HepG2 (cell line): ENCODE measurements at regions not wholly inside any gene's neighbourhood (a gene's known extent, or its start where the extent isn't known, plus 50 kb on each side); places are given as distances from the start of the nearest gene placed in this dataset.

ENCODE experiments used
- CC2D1A ChIP-seq: sonication (generic); formaldehyde crosslinking; IDR thresholded peaks from 2 replicates; pipeline ENCODE4 v1.8.1; 2023; ENCODE audit warnings: mild to moderate bottlenecking, missing genetic modification reagents
- CEBPG ChIP-seq: IDR thresholded peaks from 2 replicates; pipeline ENCODE4 v1.6.1; 2016
- CHCHD3 ChIP-seq: sonication (generic); formaldehyde crosslinking; IDR thresholded peaks from 2 replicates; pipeline ENCODE4 v1.8.0; 2022; ENCODE audit warnings: mild to moderate bottlenecking, missing genetic modification reagents, moderate library complexity
- GTF2F1 ChIP-seq: fragments of 150-350 bp; IDR thresholded peaks from 2 replicates; pipeline ENCODE4 v1.6.1; 2014; ENCODE audit warnings: low read length
- ZBTB33 ChIP-seq: sonication (generic); formaldehyde crosslinking; IDR thresholded peaks from 2 replicates; pipeline ENCODE4 v1.4.0; 2020; ENCODE audit warnings: missing genetic modification reagents
- TF ChIP-seq, protein P1 (sequence below): sonication (generic); formaldehyde crosslinking; conservative IDR thresholded peaks from 2 replicates; pipeline ENCODE4 v1.8.0; 2022; ENCODE audit warnings: mild to moderate bottlenecking, moderate library complexity, missing genetic modification reagents

DNA sequence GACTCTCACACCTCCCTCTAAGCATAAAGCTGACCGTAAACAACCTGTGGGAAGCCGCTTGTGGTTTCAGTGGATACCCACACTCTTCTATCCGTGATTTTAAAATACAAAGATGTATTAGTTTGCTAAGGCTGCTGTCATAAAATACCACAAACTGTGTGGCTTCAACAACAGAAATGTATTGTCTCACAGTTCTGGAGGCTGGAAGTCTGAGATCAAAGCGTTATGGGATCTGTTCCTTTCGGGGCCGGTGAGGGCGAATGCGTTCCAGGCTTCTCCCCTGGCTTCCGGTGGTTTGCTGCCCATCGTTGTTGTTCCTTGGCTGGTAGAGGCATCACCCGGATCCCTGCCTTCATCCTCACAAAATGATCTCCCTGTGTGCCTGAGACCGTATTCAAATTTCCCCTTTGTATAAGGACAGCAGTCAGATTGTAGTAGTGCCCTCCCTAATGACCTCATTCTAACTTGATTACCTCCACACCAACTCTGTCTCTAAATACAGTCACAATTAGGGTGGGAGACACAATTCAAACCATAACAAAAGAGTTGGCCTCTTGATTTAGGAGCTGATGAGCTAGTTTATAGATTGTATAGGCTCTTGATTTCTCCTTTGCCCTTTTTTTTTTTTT is 210.6 kb upstream of the SOX4 start:
- TF ChIP-seq, protein P1, sequence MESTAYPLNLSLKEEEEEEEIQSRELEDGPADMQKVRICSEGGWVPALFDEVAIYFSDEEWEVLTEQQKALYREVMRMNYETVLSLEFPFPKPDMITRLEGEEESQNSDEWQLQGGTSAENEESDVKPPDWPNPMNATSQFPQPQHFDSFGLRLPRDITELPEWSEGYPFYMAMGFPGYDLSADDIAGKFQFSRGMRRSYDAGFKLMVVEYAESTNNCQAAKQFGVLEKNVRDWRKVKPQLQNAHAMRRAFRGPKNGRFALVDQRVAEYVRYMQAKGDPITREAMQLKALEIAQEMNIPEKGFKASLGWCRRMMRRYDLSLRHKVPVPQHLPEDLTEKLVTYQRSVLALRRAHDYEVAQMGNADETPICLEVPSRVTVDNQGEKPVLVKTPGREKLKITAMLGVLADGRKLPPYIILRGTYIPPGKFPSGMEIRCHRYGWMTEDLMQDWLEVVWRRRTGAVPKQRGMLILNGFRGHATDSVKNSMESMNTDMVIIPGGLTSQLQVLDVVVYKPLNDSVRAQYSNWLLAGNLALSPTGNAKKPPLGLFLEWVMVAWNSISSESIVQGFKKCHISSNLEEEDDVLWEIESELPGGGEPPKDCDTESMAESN (CRISPR knock-in tag) = no peak
- TF ChIP-seq CHCHD3 (CRISPR knock-in tag) (no peak), CC2D1A (no peak), CEBPG (CRISPR knock-in tag) (no peak), ZBTB33 (no peak), GTF2F1 (no peak)
